Omental fat pad (tissue), 3 donors: ENCODE measurements at regions not wholly inside any gene's neighbourhood (a gene's known extent, or its start where the extent isn't known, plus 50 kb on each side); places are given as distances from the start of the nearest gene placed in this dataset.
A peak's percentile ranks its signal among the peaks of the same experiment; 100 is the strongest.
"Not testable (repeated sequence)": the region's sequence is repeated elsewhere in the genome, so short reads cannot be mapped to it uniquely, and the experiment has no call there.

Experiments used
- ATAC-seq: fragments of 150-250 bp; one replicate; pipeline ENCODE4 v1.9.1; 2016; ENCODE audit warnings: mild to moderate bottlenecking, moderate library complexity; ENCODE audit not compliant: low FRiP score
- DNase-seq: peaks from one replicate; pipeline ENCODE4 v3.0.0-alpha.2; 2019; ENCODE audit warnings: low spot score
- TF ChIP-seq, protein P1 (sequence below), 3 donors: fragments of 450-650 bp; IDR thresholded peaks; one replicate each; pipeline ENCODE4 v1.5.1; 2016 to 2017; ENCODE audit warnings: antibody characterized with exemption in 3 of 3, mild to moderate bottlenecking in 3 of 3, moderate library complexity in 2 of 3

DNA sequence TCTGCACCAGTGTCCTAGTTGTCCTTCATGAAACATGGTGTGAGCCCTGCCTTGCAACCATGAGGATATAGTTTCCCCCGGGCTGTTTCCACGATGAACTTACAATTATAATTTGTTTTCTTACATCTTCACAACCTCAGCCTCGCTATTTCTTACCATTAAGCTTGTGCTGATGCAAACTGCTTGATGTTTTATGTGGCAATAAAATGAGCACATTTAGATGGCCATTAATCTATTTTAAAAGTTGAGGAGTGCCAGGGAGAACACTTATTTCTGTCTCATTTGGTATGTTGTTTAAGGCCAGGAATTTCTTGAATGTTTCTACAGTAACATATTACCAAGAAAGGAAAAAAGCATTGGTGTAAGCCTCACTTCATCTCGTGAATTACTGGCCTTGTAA lies 214.5 kb upstream of the SLC8A1 start:
- DNase-seq (no peak), ATAC-seq (peak; percentile 78)
- TF ChIP-seq, protein P1, sequence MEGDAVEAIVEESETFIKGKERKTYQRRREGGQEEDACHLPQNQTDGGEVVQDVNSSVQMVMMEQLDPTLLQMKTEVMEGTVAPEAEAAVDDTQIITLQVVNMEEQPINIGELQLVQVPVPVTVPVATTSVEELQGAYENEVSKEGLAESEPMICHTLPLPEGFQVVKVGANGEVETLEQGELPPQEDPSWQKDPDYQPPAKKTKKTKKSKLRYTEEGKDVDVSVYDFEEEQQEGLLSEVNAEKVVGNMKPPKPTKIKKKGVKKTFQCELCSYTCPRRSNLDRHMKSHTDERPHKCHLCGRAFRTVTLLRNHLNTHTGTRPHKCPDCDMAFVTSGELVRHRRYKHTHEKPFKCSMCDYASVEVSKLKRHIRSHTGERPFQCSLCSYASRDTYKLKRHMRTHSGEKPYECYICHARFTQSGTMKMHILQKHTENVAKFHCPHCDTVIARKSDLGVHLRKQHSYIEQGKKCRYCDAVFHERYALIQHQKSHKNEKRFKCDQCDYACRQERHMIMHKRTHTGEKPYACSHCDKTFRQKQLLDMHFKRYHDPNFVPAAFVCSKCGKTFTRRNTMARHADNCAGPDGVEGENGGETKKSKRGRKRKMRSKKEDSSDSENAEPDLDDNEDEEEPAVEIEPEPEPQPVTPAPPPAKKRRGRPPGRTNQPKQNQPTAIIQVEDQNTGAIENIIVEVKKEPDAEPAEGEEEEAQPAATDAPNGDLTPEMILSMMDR (IDR thresholded peaks at IDR 0.05) = no peak

DNA sequence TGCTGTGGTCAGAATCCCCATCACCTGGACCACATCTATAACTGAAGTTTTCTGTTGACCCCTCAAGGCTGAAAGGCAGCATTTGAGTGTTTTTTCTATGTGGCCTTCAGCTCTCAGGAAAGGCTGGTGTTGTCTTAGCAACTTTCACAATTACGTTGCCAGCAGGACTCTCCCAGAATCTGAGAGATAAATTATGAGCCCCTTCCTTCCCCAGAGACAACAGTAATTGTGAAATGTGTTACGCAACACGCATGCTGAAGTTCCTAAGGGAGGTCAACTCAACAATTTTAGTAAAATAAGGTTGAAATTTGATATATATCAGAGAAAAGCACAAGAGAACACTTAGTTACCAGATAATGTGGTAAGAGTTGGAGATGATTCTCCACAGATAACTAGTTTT lies 216.5 kb upstream of the SLC8A1 start:
- TF ChIP-seq, protein P1 (IDR thresholded peaks at IDR 0.05) = no peak
- DNase-seq (no peak), ATAC-seq (peak; percentile 54)

DNA sequence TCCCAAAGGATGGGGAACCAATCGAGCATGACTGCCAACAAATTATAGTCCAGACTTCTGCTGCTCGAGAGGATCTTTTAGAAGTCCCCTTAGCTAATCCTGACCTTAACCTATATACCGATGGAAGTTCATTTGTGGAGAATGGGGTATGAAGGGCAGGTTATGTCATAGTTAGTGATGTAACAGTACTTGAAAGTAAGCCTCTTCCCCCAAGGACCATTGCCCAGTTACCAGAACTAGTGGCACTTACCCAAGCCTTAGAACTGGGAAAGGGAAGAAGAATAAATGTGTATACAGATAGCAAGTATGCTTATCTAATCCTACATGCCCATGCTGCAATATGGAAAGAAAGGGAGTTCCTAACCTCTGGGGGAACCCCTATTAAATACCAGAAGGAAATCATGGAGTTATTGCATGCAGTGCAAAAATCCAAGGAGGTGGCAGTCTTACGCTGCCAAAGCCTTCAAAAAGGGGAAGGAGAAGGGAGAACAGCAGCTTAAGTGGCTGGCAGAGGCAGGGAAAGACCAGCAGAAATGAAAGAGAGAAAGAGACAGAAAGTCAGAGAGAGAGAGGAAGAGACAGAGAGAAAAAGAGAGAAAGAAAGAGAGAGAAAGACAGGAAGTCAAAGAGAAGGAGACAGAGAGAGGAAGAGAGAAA lies 224.4 kb upstream of the SLC8A1 start:
- DNase-seq, ATAC-seq: not testable (repeated sequence)

DNA sequence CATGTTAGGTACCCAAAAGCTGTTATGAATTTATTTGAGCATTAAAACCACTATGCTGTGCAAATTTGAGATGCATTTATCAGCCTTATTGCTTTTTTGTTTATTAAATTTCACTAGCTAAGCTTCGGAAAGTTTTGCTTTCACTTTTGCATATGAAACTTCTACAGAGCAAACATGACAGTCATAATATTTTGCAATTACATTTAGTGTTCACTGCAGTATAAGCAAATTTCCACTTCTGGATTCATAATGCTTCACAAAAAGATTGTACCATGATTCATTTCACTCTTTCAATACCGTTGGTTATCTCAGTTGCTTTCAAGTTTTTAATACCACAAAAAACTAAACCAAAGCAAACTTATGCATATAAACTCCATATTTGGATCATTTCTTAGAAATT lies 228.7 kb upstream of the SLC8A1 start:
- no peak for ATAC-seq
- TF ChIP-seq, protein P1 (IDR thresholded peaks at IDR 0.05) = no peak
- DNase-seq = no peak

DNA sequence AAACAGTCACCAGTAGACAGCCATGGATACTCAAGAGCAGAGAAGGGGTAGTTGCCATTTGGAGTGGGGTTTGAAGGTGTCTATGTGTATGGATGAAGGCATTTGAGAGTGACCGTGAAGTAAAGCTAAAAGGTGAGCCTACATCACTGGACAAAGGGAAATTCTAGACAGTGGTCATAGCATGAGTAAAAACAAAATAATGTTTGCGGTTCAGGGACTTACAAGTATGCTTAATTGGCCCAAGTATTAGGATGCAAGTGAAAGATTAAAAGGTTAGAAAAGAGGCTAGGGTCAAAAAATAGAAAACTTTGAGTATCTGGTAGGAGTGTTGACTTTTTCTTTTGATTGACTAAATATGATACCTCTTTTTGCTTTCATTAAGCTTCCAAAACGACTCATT lies 238.1 kb upstream of the SLC8A1 start:
- ATAC-seq (no peak), DNase-seq (no peak)
- TF ChIP-seq, protein P1 (IDR thresholded peaks at IDR 0.05) = no peak

DNA sequence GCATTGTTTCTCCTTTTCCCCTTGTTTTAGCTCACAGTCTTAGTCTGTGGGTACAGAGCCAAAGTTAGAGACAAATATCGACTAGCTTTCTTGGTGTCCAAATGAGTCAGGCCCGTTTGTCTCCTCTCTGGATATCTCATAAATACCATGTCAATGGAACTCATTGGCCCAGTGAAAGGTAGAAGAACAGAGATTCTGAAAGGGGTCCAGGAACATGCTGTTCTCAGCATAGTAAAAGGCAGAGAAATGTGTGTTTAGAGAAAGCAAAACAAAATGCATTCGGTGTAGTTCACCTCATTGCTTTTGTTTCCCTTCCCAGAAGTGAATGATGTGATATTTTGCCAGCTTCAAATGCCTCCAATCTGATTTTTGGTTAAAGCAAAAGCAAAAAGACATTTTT lies 238.6 kb upstream of the SLC8A1 start:
- DNase-seq (no peak), ATAC-seq (no peak)
- TF ChIP-seq, protein P1 (IDR thresholded peaks at IDR 0.05) = no peak

DNA sequence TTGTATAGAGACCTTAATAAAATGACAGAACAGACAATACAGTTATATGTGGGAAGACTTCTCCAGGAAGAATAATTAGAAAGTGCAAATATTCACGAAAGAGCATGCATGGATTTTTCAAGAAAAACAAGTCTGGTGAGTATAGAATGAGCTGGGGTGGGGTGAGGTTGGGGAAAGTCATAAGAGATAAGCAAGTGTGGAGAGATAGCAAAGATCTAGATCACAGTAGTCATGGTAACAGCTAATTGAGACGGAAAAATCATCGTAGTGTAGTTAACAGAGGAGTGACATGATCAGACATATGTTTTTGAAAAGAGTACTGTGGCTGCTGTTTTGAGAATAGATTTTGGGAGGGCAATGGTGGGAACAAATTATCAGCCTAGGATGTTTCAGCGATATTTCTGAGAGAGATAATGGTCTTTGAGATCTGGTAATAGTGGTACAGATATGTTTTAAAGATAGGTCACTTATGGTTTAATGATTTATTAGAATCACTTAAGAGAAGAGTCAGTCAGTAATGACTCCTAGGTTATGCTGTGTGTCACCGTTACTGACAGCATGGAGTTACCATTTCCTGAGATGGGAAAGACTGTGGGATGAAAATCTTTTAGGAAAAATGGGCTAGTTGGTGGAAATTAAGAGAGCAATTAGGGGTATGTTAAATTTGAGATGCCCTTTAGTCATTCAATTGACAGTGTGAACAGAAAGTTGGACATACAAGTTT lies 248.5 kb upstream of the SLC8A1 start:
- ATAC-seq (no peak), DNase-seq (no peak)
- TF ChIP-seq, protein P1 (IDR thresholded peaks at IDR 0.05) = no peak

DNA sequence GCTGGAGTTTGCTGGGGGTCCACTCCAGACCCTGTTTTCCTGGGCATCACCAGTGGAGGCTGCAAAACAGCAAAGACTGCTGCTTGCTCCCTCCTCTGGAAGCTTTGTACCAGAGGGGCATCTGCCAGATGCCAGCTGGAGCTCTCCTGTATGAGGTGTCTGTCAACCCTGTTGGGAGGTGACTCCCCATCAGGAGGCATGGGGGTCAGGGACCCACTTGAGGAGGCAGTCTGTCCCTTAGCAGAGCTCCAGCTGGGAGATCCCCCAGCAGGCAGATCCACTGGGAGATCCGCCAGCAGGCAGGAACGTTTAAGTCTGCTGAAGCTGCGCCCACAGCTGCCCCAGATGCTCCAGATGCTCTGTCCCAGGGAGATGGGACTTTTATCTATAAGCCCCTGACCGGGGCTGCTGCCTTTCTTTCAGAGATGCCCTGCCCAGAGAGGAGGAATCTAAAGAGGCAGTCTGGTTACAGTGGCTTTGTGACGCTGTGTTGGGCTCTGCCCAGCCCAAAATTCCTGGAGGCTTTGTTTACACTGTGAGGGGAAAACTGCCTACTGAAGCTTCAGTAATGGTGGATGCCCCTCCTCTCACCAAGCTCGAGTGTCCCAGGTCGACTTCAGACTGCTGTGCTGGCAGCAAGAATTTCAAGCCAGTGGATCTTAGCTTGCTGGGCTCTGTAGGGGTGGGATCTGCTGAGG lies 260.5 kb upstream of the SLC8A1 start:
- not testable (repeated sequence) for ATAC-seq, DNase-seq
